ENCODE measurements at regions not wholly inside any gene's neighbourhood (a gene's known extent, or its start where the extent isn't known, plus 50 kb on each side); places are given as distances from the start of the nearest gene placed in this dataset.

DNA sequence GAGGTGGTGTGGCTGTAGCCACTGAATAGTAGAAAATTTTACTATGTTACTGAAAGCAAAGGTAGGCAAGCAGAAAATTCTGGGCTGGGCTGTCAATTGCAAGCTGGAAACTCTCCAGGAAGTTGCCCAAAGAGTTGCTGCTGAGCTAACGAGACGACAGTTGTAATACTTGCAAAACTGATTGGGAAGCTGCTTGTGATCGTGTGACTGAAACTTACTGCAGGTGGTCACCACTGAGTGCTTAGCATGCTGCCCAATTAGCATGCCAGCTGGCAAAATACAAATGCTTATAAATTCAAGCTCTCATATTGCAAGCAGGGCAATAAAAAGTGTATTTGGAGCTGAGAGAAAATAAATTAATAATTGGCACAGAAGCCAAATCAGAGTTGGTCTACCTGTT lies 758.5 kb upstream of the EDIL3 start:
- TF ChIP-seq POLR2A (IDR thresholded peaks at IDR 0.05) (no peak), EP300 (IDR thresholded peaks at IDR 0.05) (no peak)
- TF ChIP-seq, protein P1, sequence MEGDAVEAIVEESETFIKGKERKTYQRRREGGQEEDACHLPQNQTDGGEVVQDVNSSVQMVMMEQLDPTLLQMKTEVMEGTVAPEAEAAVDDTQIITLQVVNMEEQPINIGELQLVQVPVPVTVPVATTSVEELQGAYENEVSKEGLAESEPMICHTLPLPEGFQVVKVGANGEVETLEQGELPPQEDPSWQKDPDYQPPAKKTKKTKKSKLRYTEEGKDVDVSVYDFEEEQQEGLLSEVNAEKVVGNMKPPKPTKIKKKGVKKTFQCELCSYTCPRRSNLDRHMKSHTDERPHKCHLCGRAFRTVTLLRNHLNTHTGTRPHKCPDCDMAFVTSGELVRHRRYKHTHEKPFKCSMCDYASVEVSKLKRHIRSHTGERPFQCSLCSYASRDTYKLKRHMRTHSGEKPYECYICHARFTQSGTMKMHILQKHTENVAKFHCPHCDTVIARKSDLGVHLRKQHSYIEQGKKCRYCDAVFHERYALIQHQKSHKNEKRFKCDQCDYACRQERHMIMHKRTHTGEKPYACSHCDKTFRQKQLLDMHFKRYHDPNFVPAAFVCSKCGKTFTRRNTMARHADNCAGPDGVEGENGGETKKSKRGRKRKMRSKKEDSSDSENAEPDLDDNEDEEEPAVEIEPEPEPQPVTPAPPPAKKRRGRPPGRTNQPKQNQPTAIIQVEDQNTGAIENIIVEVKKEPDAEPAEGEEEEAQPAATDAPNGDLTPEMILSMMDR (IDR thresholded peaks at IDR 0.05), result no peak

All from stomach (tissue), 4 donors.